ENCODE measurements at regions not wholly inside any gene's neighbourhood (a gene's known extent, or its start where the extent isn't known, plus 50 kb on each side); places are given as distances from the start of the nearest gene placed in this dataset.
"Not testable (repeated sequence)": the region's sequence is repeated elsewhere in the genome, so short reads cannot be mapped to it uniquely, and the experiment has no call there.

DNA sequence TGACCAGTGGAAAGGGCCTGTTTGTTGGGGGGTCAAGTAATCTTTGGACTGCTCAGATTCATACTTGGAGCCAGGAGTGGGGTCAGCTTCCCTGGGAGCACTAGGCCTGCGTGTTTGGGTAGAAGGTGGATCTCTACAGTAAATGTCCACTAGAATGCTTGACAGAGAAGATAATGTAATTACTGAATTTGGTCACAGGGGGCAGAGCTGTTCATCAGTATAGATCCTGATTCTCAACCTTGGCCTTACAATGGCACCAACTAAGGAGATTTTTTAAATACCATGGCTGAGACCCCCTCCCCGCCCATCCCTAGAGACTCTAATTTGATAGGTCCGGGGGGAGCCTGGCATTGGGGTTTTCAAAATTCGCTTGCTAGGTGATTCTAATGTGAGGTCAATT is 217.5 kb upstream of the PLXNA2 start:
- DNase-seq (ENCODE audit: low read depth in 2 of 3, low spot score in 2 of 3): no peak

DNA sequence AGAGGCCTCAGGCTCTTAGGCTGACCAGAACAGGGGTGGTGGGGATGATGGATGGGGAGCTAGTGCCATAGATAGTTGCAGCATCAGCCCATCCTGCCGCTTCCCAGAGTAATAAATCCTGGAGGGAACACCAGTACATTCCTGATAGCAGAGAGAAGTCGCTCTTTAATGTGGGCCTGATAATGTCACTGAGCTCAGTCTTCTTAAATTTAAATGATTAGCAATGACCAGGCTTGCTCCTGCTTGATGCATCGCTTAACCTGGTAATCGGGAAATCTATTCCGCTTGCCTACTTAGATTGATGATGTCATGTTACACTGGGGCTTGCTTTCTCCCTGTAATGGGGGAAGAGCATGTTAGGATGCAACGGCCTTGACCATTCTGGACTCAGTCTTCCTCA is 218.6 kb upstream of the PLXNA2 start:
- DNase-seq (ENCODE audit: low read depth in 2 of 3, low spot score in 2 of 3): no peak

DNA sequence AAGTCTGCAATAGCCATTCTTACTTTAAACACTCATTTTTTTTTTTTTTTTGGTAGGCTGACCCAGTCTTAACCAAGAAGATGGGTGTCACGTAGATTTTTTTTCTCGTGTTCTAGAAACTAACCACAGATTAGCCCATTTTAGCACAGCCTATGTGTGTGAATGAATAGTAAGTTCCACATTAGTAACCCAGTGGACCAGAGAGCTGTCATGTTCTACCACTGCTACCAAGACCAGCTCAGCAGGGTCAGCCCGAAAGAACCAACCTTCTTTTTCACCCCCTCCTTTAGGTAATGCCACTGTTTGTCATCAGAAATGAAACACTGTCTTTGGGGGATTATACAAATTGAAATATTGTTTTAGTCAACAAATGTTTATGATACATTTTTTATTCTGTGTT is 221.1 kb upstream of the PLXNA2 start:
- DNase-seq (ENCODE audit: low read depth in 2 of 3, low spot score in 2 of 3): no peak

- no peak for DNase-seq (ENCODE audit: low read depth in 2 of 3, low spot score in 2 of 3)
These were observed 221.8 kb upstream of the PLXNA2 start for GRCh38 chr1:208465786-208466590.

GRCh38 chr1:208467151-208467780 is 223.1 kb upstream of the PLXNA2 start:
- no peak for DNase-seq (ENCODE audit: low read depth in 2 of 3, low spot score in 2 of 3)

DNA sequence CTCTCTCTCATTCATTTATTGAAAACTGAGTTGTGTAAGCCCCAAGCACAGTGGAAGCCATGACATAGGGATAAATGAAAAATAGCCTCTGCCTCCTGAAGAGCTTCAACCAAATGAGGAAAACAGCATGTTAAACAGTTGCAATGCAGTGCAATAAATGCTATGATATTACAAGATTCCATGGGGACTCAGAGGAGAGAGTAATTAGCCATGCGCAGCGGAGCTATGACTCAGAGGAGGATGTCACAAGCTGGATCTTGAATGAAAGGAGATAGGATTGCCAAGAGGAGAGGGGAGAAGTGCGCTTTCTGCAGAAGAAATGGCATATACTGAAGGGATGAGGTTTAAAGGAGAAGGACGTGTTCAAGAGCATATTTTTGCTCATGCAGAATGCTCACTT is 231.3 kb upstream of the PLXNA2 start:
- no peak for DNase-seq (ENCODE audit: low read depth in 2 of 3, low spot score in 2 of 3)

GRCh38 chr1:208475951-208476845 is 232.0 kb upstream of the PLXNA2 start:
- no peak for DNase-seq (ENCODE audit: low read depth in 2 of 3, low spot score in 2 of 3)

GRCh38 chr1:208476846-208477170 is 232.6 kb upstream of the PLXNA2 start:
- DNase-seq (ENCODE audit: low read depth in 2 of 3, low spot score in 2 of 3): no peak

DNA sequence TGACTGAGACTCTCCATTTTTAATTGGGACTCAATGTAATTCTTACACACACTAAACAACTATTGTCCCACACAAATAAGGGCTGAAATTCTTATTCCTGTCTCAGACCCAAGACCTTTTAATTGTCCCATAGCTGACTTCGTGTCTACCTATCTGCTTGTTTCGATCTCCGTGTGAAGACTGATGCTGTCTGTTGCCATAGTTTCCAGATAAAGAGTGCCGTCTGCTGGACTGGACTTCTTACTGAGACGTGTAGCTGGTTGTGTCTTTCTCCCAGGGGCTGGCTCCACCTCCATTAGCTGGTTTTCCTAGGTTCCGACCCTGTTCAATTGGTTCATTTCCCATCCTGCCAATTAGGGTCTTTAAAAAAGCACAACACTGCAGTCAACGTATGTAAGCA is 235.3 kb upstream of the PLXNA2 start:
- no peak for DNase-seq (ENCODE audit: low read depth in 2 of 3, low spot score in 2 of 3)

- DNase-seq (ENCODE audit: low read depth in 2 of 3, low spot score in 2 of 3): no peak
These were observed 241.3 kb upstream of the PLXNA2 start for GRCh38 chr1:208485512-208485911.

- DNase-seq (ENCODE audit: low read depth in 2 of 3, low spot score in 2 of 3): no peak
These were observed 242.5 kb upstream of the PLXNA2 start for GRCh38 chr1:208486677-208487076.

DNA sequence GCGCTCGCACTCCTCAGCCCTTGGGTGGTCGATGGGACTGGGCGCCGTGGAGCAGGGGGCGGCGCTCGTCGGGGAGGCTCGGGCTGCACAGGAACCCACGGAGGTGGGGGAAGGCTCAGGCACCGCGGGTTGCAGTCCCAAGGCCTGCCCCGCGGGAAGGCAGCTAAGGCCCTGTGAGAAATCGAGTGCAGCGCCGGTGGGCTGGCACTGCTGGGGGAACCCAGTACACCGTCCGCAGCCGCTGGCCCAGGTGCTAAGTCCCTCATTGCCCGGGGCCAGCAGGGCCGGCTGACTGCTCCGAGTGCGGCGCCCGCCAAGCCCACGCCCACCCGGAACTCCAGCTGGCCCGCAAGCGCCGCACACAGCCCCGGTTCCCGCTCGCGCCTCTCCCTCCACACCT is 244.2 kb upstream of the PLXNA2 start:
- not testable (repeated sequence) for DNase-seq (ENCODE audit: low read depth in 2 of 3, low spot score in 2 of 3)

DNA sequence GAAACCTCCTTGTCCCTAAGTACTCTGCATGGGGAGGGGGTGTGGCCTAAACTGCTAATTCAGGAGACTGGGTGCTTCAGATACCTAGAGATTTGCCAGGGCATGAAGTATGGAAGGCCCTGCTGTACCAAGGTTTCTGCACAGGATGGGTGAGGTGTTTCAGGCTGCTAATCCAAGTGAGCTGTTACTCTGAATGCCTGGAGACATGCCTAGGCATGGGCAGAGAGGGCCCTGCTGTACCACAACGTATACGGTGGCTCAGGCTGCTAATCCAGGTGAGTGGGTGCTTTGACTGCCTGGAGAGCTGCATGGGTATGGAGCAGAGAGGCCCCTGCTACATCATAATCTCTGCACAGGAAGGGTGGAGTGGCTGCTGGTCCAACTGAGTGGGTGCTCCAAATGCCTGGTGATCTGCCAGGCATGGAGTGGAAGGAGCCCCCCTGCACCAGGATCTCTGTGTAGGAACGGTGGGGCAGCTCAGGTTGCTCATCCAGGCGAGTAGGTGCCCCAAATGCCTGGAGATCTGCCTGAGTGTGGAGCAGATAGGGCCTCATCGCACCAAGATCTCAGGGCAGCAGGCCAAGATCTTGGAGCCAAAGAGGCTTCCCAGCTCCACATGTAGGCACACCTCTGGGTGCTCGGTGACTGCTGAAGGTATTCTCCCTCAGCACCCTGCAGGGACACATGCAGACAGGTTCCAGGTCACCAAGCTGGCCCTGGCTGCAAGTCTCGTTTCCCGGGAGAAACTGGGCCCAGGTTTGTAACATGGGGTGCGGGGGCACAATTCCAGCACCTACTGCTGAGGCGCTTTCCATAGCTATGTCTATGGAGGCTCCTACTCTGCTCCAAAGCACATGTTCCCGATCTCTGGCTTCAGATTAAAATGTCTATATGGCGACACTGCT is 252.5 kb upstream of the PLXNA2 start:
- no peak for DNase-seq (ENCODE audit: low read depth in 2 of 3, low spot score in 2 of 3)

DNA sequence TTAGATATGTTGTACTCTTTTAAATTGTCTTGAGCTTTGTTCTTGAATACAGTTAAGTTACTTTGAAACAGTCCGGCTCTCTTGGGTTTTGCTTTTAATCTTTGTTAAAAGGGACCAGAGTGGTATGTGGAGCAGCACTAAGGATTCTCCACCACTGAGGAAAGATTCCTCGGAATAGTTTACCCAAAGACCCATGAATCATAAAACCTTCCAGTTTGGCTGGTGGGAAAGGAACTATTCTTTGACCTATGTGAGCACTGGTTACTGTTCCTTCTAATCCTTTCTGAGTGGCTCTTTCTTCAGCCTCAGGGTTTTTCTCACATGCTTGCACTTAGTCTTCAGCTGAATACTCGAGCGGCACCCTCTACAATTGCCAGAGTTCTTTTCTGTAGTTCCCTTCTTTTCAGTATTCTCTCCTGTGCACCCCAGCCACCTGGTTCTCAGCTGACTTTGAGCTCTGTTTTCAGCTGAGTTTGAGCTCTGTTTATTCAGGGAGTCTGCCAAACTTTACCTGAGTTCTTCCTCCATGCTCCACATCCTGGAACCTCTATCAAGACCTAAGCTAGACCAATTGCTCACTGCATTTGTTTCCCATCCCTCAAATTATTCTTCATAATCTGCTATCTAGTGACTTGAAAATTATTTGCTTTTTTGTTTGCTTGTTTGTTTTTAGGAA is 253.8 kb upstream of the PLXNA2 start:
- DNase-seq (ENCODE audit: low read depth in 2 of 3, low spot score in 2 of 3): no peak

GRCh38 chr1:208499026-208499425 is 254.8 kb upstream of the PLXNA2 start:
- no peak for DNase-seq (ENCODE audit: low read depth in 2 of 3, low spot score in 2 of 3)

GRCh38 chr1:208499601-208500000 is 255.4 kb upstream of the PLXNA2 start:
- DNase-seq (ENCODE audit: low read depth in 2 of 3, low spot score in 2 of 3): no peak

DNA sequence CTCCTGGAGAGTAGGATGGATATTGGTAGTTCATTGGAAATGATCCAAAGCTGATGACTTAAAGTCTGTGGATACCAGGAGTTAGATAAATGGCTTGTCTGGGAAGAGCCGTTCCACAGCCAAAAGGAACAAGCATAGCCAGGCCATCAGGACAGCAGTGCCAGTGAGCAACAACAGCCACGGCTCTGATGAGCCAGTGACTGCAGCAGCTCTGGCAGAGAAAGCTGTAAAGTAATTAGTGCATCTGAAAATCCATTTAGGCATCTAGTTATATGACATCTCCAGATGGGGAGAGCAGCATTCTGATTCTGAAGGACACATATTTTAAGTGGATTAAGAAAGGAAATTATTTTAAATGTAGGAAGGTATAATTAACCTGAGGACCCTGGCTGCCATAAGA is 256.2 kb upstream of the PLXNA2 start:
- no peak for DNase-seq (ENCODE audit: low read depth in 2 of 3, low spot score in 2 of 3)

GRCh38 chr1:208501542-208501941 is 257.4 kb upstream of the PLXNA2 start:
- no peak for DNase-seq (ENCODE audit: low read depth in 2 of 3, low spot score in 2 of 3)

- no peak for DNase-seq (ENCODE audit: low read depth in 2 of 3, low spot score in 2 of 3)
These were observed 259.6 kb upstream of the PLXNA2 start for GRCh38 chr1:208503787-208504186.

DNA sequence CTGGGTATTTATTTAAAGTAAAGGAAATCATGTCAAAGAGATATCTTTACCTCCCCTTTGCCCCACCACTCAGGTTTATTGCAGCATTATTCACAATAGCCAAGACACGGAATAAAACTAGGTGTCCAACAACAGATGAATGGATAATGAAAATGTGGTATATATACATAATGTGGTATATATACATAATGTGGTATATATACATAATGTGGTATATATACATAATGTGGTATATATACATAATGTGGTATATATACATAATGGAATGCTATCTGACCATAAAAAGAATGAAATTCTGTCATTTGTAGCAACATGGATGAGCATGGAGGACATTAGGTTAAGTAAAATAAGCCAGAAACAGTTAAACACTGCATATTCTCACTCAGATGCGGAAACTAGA is 262.6 kb upstream of the PLXNA2 start:
- DNase-seq (ENCODE audit: low read depth in 2 of 3, low spot score in 2 of 3): no peak
